HEK293 (cell line): ENCODE measurements at regions not wholly inside any gene's neighbourhood (a gene's known extent, or its start where the extent isn't known, plus 50 kb on each side); places are given as distances from the start of the nearest gene placed in this dataset.
"Not testable (repeated sequence)": the region's sequence is repeated elsewhere in the genome, so short reads cannot be mapped to it uniquely, and the experiment has no call there.

Experiments used
- CTCF ChIA-PET: fragments of 350-600 bp; formaldehyde crosslinking; extraction: SDS; loops from one replicate; lab custom pipeline; 2021; ENCODE audit warnings: antibody characterized with exemption; lab: Yijun Ruan, JAX
- POLR2A ChIA-PET: fragments of 300-600 bp; formaldehyde crosslinking; extraction: SDS; loops from one replicate; lab custom pipeline; 2020; ENCODE audit warnings: antibody characterized with exemption, inconsistent platforms; lab: Yijun Ruan, JAX
- H3K27ac ChIP-seq: fragments of 200-500 bp; sonication (Bioruptor generic); 2 replicates; pipeline ENCODE4 v1.5.1; 2014; ENCODE audit warnings: low read depth, low read length, control low read depth, inconsistent platforms; ENCODE audit errors: extremely low read depth
- H3K36me3 ChIP-seq, 2 experiments: fragments of 200-500 bp in 1 of 2; sonication (Bioruptor generic) in 1 of 2; 1 replicate in 1 of 2; 2 replicates in 1 of 2; pipeline ENCODE4 v1.5.1; 2014 to 2017; ENCODE audit warnings: inconsistent platforms in 2 of 2, low read length in 2 of 2; ENCODE audit not compliant: control insufficient read depth in 2 of 2, insufficient read depth in 1 of 2
- H3K4me1 ChIP-seq: fragments of 200-500 bp; sonication (Bioruptor generic); 2 replicates; pipeline ENCODE4 v1.5.1; 2014; ENCODE audit warnings: mild to moderate bottlenecking, low read length, inconsistent platforms; ENCODE audit not compliant: control insufficient read depth, insufficient read depth
- H3K4me3 ChIP-seq: 2 replicates; pipeline ENCODE4 v1.5.1; 2011; ENCODE audit warnings: low read depth, mild to moderate bottlenecking, control low read depth, low read length, moderate library complexity
- H3K9me3 ChIP-seq: fragments of 200-500 bp; sonication (Bioruptor generic); 2 replicates; pipeline ENCODE4 v1.5.1; 2014; ENCODE audit warnings: low read depth, low read length, inconsistent platforms; ENCODE audit not compliant: control insufficient read depth, insufficient read depth
- BCL11B ChIP-seq: fragments of 450-650 bp; formaldehyde crosslinking; IDR thresholded peaks from 2 replicates; pipeline ENCODE4 v1.5.1; 2016; ENCODE audit warnings: low read depth, missing biosample characterization, missing genetic modification characterization
- GFI1B ChIP-seq: fragments of 450-650 bp; formaldehyde crosslinking; IDR thresholded peaks from 2 replicates; pipeline ENCODE4 v1.5.1; 2016; ENCODE audit warnings: missing biosample characterization, missing genetic modification characterization
- HOXD13 ChIP-seq: sonication (generic); formaldehyde crosslinking; IDR thresholded peaks from 2 replicates; pipeline ENCODE4 v1.8.0; 2022; ENCODE audit warnings: missing genetic modification reagents, borderline replicate concordance
- INSM2 ChIP-seq: fragments of 450-650 bp; formaldehyde crosslinking; IDR thresholded peaks from 2 replicates; pipeline ENCODE4 v1.5.1; 2016; ENCODE audit warnings: missing biosample characterization, missing genetic modification characterization
- KLF16 ChIP-seq: fragments of 450-650 bp; formaldehyde crosslinking; IDR thresholded peaks from 2 replicates; pipeline ENCODE4 v1.5.1; 2017; ENCODE audit warnings: missing biosample characterization, missing genetic modification characterization
- KLF8 ChIP-seq: fragments of 450-650 bp; formaldehyde crosslinking; IDR thresholded peaks from 2 replicates; pipeline ENCODE4 v1.5.1; 2016; ENCODE audit warnings: missing biosample characterization, missing genetic modification characterization
- OVOL3 ChIP-seq: fragments of 450-650 bp; formaldehyde crosslinking; IDR thresholded peaks from 2 replicates; pipeline ENCODE4 v1.5.1; 2016; ENCODE audit warnings: missing biosample characterization, missing genetic modification characterization
- SCRT1 ChIP-seq: fragments of 450-650 bp; formaldehyde crosslinking; IDR thresholded peaks from 2 replicates; pipeline ENCODE4 v1.5.1; 2016; ENCODE audit warnings: missing biosample characterization, missing genetic modification characterization, borderline replicate concordance
- SCRT2 ChIP-seq: fragments of 450-650 bp; formaldehyde crosslinking; IDR thresholded peaks from 2 replicates; pipeline ENCODE4 v1.5.1; 2016; ENCODE audit warnings: missing biosample characterization, missing genetic modification characterization
- SETDB1 ChIP-seq: IDR thresholded peaks from one replicate; pipeline ENCODE4 v1.6.1; 2017; ENCODE audit warnings: mild to moderate bottlenecking, low read length, moderate library complexity, mixed read lengths; ENCODE audit not compliant: insufficient read length
- ZFHX2 ChIP-seq: fragments of 450-650 bp; formaldehyde crosslinking; conservative IDR thresholded peaks from 2 replicates; pipeline ENCODE4 v1.5.1; 2016; ENCODE audit warnings: missing biosample characterization, missing genetic modification characterization
- ZNF10 ChIP-seq: fragments of 450-650 bp; formaldehyde crosslinking; IDR thresholded peaks from 2 replicates; pipeline ENCODE4 v1.5.1; 2017; ENCODE audit warnings: missing biosample characterization, missing genetic modification characterization
- ZNF146 ChIP-seq: fragments of 450-650 bp; formaldehyde crosslinking; IDR thresholded peaks from 2 replicates; pipeline ENCODE4 v1.5.1; 2016; ENCODE audit warnings: missing biosample characterization, missing genetic modification characterization
- ZNF155 ChIP-seq: fragments of 450-650 bp; formaldehyde crosslinking; IDR thresholded peaks from 2 replicates; pipeline ENCODE4 v1.5.1; 2016; ENCODE audit warnings: missing biosample characterization, missing genetic modification characterization
- ZNF335 ChIP-seq: fragments of 450-650 bp; formaldehyde crosslinking; conservative IDR thresholded peaks from 2 replicates; pipeline ENCODE4 v1.5.1; 2016; ENCODE audit warnings: missing biosample characterization, missing genetic modification characterization
- ZNF354C ChIP-seq: fragments of 450-650 bp; formaldehyde crosslinking; IDR thresholded peaks from 2 replicates; pipeline ENCODE4 v1.5.1; 2016; ENCODE audit warnings: missing biosample characterization, missing genetic modification characterization, low read depth, borderline replicate concordance
- ZNF362 ChIP-seq: fragments of 450-650 bp; formaldehyde crosslinking; IDR thresholded peaks from 2 replicates; pipeline ENCODE4 v1.5.1; 2016; ENCODE audit warnings: missing biosample characterization, missing genetic modification characterization
- ZNF394 ChIP-seq: fragments of 450-650 bp; formaldehyde crosslinking; IDR thresholded peaks from 2 replicates; pipeline ENCODE4 v1.5.1; 2016; ENCODE audit warnings: missing biosample characterization, missing genetic modification characterization, mild to moderate bottlenecking, moderate library complexity, borderline replicate concordance
- ZNF473 ChIP-seq: fragments of 450-650 bp; formaldehyde crosslinking; IDR thresholded peaks from 2 replicates; pipeline ENCODE4 v1.5.1; 2017; ENCODE audit warnings: missing biosample characterization, missing genetic modification characterization
- ZNF510 ChIP-seq: fragments of 450-650 bp; formaldehyde crosslinking; IDR thresholded peaks from 2 replicates; pipeline ENCODE4 v1.5.1; 2018; ENCODE audit warnings: mild to moderate bottlenecking, missing genetic modification characterization, missing biosample characterization; ENCODE audit not compliant: insufficient replicate concordance
- ZNF513 ChIP-seq: fragments of 450-650 bp; IDR thresholded peaks from 2 replicates; pipeline ENCODE4 v1.5.1; 2018; ENCODE audit warnings: missing biosample characterization, missing genetic modification characterization
- ZNF514 ChIP-seq: fragments of 450-650 bp; formaldehyde crosslinking; IDR thresholded peaks from 2 replicates; pipeline ENCODE4 v1.5.1; 2016; ENCODE audit warnings: missing biosample characterization, missing genetic modification characterization
- ZNF571 ChIP-seq: fragments of 450-650 bp; formaldehyde crosslinking; IDR thresholded peaks from 2 replicates; pipeline ENCODE4 v1.5.0; 2017; ENCODE audit warnings: missing biosample characterization, missing genetic modification characterization
- ZNF701 ChIP-seq: fragments of 450-650 bp; formaldehyde crosslinking; IDR thresholded peaks from 2 replicates; pipeline ENCODE4 v1.5.1; 2016; ENCODE audit warnings: missing biosample characterization, missing genetic modification characterization
- ZNF707 ChIP-seq: fragments of 450-650 bp; formaldehyde crosslinking; IDR thresholded peaks from 2 replicates; pipeline ENCODE4 v1.5.1; 2016; ENCODE audit warnings: missing biosample characterization, missing genetic modification characterization

GRCh38 chr5:126143622-126144021 is 279.6 kb upstream of the GRAMD2B start (continued):
- TF ChIP-seq OVOL3 (tag by site-specific recombination) (no peak), ZNF571 (tag by site-specific recombination) (no peak), INSM2 (tag by site-specific recombination) (no peak)

GRCh38 chr5:126150319-126150718 is 272.9 kb upstream of the GRAMD2B start:
- H3K36me3 ChIP-seq, POLR2A ChIA-PET, H3K4me1 ChIP-seq, H3K4me3 ChIP-seq, CTCF ChIA-PET, H3K9me3 ChIP-seq, H3K27ac ChIP-seq: not testable (repeated sequence)
- TF ChIP-seq SCRT1 (tag by site-specific recombination) = peak; percentile 53; the same call in 1 of the 2 replicates
- TF ChIP-seq SCRT2 (tag by site-specific recombination) = peak; percentile 89

GRCh38 chr5:126155298-126155697 is 267.9 kb upstream of the GRAMD2B start:
- H3K9me3 ChIP-seq, POLR2A ChIA-PET, H3K36me3 ChIP-seq: not testable (repeated sequence)

GRCh38 chr5:126166368-126166767 is 256.8 kb upstream of the GRAMD2B start:
- CTCF ChIA-PET = no interaction called here
- Histone ChIP-seq H3K9me3 (no peaks in the 10 kb centered on the region), H3K27ac (no peak overlapping the region), H3K4me3 (no peak overlapping the region)
- POLR2A ChIA-PET = no interaction called here
- TF ChIP-seq SETDB1 (peak; percentile 95), ZNF514 (tag by site-specific recombination) (no peak)
- TF ChIP-seq, all 188 proteins: peak for 1
- no peaks in the 10 kb centered on the region for H3K4me1 ChIP-seq
- no peaks in the 10 kb centered on the region for H3K36me3 ChIP-seq

More at GRCh38 chr5:126155298-126155697, 267.9 kb upstream of the GRAMD2B start:
- H3K4me1 ChIP-seq, H3K4me3 ChIP-seq, H3K27ac ChIP-seq: not testable (repeated sequence)
- CTCF ChIA-PET = interaction anchor here (0.7 kb wide), 1 partner anchor 625 kb away, joined by 3 read pairs; no protein-coding TSS in a partner anchor

GRCh38 chr5:126168785-126169184 is 254.4 kb upstream of the GRAMD2B start:
- ChIA-PET POLR2A (no interaction called here), CTCF (no interaction called here)
- H3K36me3 ChIP-seq = no peaks in the 10 kb centered on the region
- no peak overlapping the region for H3K4me3 ChIP-seq
- no peak overlapping the region for H3K27ac ChIP-seq
- H3K9me3 ChIP-seq = no peaks in the 10 kb centered on the region
- no peaks in the 10 kb centered on the region for H3K4me1 ChIP-seq
- no peak for TF ChIP-seq ZNF701 (tag by site-specific recombination)
- no peak for TF ChIP-seq BCL11B
- no peak for TF ChIP-seq ZNF335 (tag by site-specific recombination)
- no peak for TF ChIP-seq KLF16
- TF ChIP-seq ZNF155 = no peak
- no peak for TF ChIP-seq ZNF513 (tag by site-specific recombination)
- TF ChIP-seq ZNF354C (tag by site-specific recombination) = no peak
- TF ChIP-seq ZNF362 (tag by site-specific recombination) = no peak
- no peak for TF ChIP-seq ZNF473 (tag by site-specific recombination)
- TF ChIP-seq KLF8 (tag by site-specific recombination) = no peak
- no peak for TF ChIP-seq ZNF707 (tag by site-specific recombination)
- TF ChIP-seq HOXD13 (CRISPR knock-in tag) = no peak
- TF ChIP-seq ZNF10 = no peak
- no peak for TF ChIP-seq ZFHX2
- TF ChIP-seq ZNF394 = no peak
- TF ChIP-seq GFI1B (tag by site-specific recombination) = no peak
- no peak for TF ChIP-seq ZNF146 (tag by site-specific recombination)
- TF ChIP-seq ZNF510 (tag by site-specific recombination) = no peak
